Astrocyte of the spinal cord (primary cell): ENCODE measurements at regions not wholly inside any gene's neighbourhood (a gene's known extent, or its start where the extent isn't known, plus 50 kb on each side); places are given as distances from the start of the nearest gene placed in this dataset.

ENCODE experiments used
- DNase-seq: peaks from one replicate; pipeline ENCODE4 v3.0.0; 2011; ENCODE audit warnings: low read depth, low spot score
- H3K4me3 ChIP-seq: 2 replicates; pipeline ENCODE4 v1.5.1; 2011; ENCODE audit warnings: low read depth, mild to moderate bottlenecking, low read length, moderate library complexity
- CTCF ChIP-seq: IDR thresholded peaks from 2 replicates; pipeline ENCODE4 v1.5.1; 2012; ENCODE audit warnings: low read depth, mild to moderate bottlenecking, low read length, inconsistent platforms
- in situ Hi-C: cut with HindIII; loops from 2 replicates; pipeline ENCODE4 v1.10.0; 2017; ENCODE audit warnings: low sequenced_read_pairs

- in situ Hi-C loops: no loop called here
- TF ChIP-seq CTCF: no peak
- no peak overlapping the region for H3K4me3 ChIP-seq
- DNase-seq: no peak
Observed at GRCh38 chr2:60271713-60272112, 281.7 kb downstream of the BCL11A start.

GRCh38 chr2:60271131-60271530 is 282.3 kb downstream of the BCL11A start:
- no peak for DNase-seq
- in situ Hi-C loops: no loop called here
- no peak for TF ChIP-seq CTCF
- no peak overlapping the region for H3K4me3 ChIP-seq

- no peak for TF ChIP-seq CTCF
- in situ Hi-C loops: no loop called here
- no peak for DNase-seq
- no peak overlapping the region for H3K4me3 ChIP-seq
Observed at GRCh38 chr2:60268661-60269060, 284.8 kb downstream of the BCL11A start.

GRCh38 chr2:60268032-60268431 is 285.4 kb downstream of the BCL11A start:
- in situ Hi-C loops: no loop called here
- H3K4me3 ChIP-seq: no peak overlapping the region
- no peak for TF ChIP-seq CTCF
- no peak for DNase-seq

GRCh38 chr2:60267122-60267521 is 286.3 kb downstream of the BCL11A start:
- no peak for DNase-seq
- in situ Hi-C loops: no loop called here
- no peak for TF ChIP-seq CTCF
- no peak overlapping the region for H3K4me3 ChIP-seq

GRCh38 chr2:60262178-60262577 is 291.3 kb downstream of the BCL11A start:
- DNase-seq: no peak
- H3K4me3 ChIP-seq: no peak overlapping the region
- no peak for TF ChIP-seq CTCF
- in situ Hi-C loops: no loop called here
